Inferior parietal cortex (tissue), 1 donor: ENCODE measurements at regions not wholly inside any gene's neighbourhood (a gene's known extent, or its start where the extent isn't known, plus 50 kb on each side); places are given as distances from the start of the nearest gene placed in this dataset.
"Not testable (repeated sequence)": the region's sequence is repeated elsewhere in the genome, so short reads cannot be mapped to it uniquely, and the experiment has no call there.

Experiments used
- DNase-seq: peaks from one replicate; pipeline ENCODE4 v3.0.0-alpha.2; 2016; ENCODE audit errors: extremely low spot score

DNA sequence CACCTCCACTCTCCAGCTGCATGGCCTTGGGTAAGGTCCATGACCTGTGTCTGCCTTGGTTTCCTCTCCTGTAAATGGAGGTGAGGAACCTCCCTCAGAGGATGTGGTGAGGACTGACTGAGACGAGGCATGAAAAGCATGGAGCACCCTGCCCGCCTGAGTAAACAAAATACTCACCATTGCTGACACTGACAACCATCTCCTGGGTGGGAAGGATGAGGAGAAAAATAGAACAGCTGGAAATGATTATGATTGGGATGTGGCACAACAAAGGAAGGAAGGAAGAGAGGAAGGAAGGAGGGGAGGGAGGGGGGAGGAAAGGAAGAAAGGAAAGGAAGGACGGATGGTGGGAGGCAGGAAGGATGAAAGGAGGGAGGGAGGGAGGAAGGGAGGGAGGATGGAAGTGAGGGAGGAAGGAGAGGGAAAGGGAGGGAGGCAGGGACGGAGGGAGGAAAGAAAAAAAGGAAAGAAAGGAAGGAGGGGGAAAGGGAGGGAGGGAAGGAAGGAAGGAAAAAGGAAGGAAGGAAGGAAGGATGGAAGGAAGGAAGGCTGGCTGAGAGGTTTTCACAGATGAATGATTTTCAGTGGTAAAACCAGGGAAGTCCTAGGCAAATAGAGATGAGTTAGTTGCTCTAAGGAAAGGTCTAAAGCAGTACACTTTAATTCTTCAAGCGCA lies 276.5 kb upstream of the XYLT1 start:
- DNase-seq = no peak

- no peak for DNase-seq
Observed at GRCh38 chr16:17744921-17745572, 274.3 kb upstream of the XYLT1 start.

- no peak for DNase-seq
Observed at GRCh38 chr16:17743578-17743977, 272.8 kb upstream of the XYLT1 start.

DNA sequence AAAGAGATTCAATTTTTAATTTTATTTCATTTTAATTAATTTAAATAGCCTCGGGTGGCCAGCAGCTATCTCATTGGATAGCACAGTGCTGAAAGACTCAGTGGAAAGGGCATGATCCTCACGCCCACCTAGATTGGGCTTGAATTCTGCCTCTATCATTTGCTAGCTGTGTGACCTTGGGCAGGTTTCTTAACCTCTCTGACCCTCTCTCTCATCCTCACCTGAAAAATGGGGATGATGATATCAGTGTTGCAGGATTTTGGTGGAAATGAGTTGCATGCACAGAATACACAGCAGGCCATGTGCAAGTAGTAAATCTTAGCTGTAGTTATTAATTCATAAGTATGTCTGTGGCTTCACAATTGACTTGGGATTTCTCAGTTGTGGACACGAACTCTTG lies 272.4 kb upstream of the XYLT1 start:
- no peak for DNase-seq

DNA sequence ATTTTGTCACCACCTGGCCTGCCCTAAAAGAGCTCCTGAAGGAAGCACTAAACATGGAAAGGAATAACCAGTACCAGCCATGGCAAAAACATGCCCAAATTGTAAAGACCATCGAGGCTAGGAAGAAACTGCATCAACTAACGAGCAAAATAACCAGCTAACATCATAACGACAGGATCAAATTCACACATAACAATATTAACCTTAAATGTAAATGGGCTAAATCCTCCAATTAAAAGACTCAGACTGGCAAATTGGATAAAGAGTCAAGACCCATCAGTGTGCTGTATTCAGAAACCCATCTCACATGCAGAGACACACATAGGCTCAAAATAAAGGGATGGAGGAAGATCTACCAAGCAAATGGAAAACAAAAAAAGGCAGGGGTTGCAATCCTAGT lies 264.3 kb upstream of the XYLT1 start:
- DNase-seq = not testable (repeated sequence)

GRCh38 chr16:17729820-17730219 lies 259.1 kb upstream of the XYLT1 start:
- DNase-seq = no peak

GRCh38 chr16:17728196-17728595 lies 257.4 kb upstream of the XYLT1 start:
- no peak for DNase-seq

GRCh38 chr16:17724242-17724898 lies 253.6 kb upstream of the XYLT1 start:
- DNase-seq = no peak

- DNase-seq = no peak
Observed at GRCh38 chr16:17723531-17724134, 252.9 kb upstream of the XYLT1 start.

DNA sequence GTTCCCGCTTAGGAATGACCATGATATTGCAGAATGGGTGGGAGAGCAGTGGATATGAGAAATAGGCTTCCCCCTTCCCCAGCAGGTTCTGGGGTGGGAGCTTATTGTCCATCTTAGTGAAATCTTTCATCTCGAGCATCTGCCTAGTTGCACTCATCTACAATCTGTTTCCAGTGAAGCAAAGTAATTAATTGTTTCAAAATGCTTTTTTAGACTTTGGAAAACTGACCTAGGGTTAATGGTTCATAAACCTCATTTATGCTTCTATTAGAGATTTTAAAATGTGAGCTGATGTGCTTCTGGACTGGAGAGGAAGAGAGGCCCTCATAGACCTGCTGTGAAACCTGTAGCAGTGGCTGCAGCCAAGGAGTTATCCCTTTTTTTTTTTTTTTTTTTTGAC lies 247.7 kb upstream of the XYLT1 start:
- no peak for DNase-seq

DNA sequence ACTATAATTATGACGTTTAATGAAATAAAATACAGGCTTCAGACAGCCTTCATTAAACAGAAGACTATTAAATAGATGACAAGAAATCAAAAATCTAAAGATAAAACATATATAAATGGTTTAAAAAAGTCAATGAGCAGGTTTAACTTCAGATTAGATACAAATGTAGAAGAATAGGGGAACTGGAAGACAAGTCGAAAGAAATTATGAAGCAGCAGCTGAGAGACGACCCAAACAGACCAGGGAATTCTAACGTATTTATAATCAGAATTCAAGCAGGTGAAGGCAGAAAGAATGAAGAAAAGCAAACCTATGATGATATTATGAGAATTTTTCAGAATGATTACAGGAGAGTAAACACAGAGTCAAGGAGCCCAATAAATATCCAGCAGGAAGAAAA lies 235.1 kb upstream of the XYLT1 start:
- DNase-seq = no peak

DNA sequence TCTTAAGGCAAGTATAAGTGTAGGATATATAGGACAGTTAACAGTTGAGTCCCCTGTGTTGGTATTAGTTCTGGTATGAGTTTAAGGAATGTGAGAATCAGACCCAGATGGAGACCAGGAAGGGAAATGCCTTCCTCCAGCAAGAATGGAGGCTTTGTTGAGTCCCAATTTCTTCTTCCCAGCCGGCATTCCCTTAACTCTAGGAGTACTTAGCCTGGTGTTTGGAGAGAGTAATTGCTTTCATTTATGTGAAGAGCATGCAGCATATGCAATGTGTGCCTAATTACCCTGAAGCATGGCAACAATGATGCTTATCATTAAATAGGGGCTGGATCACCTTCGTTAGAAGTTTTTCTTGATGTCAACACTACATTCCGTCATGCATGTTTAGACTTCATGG lies 225.9 kb upstream of the XYLT1 start:
- no peak for DNase-seq

- no peak for DNase-seq
Observed at GRCh38 chr16:17692484-17692883, 221.7 kb upstream of the XYLT1 start.

DNA sequence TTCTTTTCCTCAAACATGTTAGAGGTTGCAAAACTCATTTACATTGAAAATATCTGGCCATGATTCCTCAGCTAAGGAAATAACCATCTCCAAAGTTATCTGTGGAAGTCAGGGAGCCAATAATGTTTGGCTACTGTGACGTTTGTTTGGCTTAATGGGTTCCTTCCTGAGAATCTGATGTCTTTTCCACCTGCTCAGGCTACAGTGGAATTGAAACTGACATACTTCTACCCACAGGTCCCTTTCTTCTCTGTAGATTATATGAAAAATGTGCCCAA lies 221.1 kb upstream of the XYLT1 start:
- no peak for DNase-seq

GRCh38 chr16:17691106-17691898 lies 220.5 kb upstream of the XYLT1 start:
- no peak for DNase-seq

DNA sequence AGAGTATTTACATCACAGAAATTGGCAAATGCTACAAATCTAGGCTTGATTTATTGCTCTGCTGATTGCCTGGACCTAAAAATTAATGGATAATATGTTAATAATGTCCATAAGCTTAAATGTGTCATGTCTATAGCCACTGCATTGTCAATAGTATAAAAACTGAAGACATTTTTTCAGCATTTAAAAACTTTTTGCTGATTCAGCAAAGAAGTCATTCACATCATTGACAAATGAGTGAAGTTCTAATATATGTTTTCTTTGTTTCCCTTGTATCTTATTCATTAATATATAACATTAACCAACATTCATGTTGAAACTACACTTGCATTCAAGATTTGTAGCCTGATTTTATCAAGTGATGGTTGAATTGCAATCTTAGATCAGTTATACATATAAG lies 214.7 kb upstream of the XYLT1 start:
- no peak for DNase-seq

- no peak for DNase-seq
Observed at GRCh38 chr16:17683281-17683680, 212.5 kb upstream of the XYLT1 start.

- DNase-seq = no peak
Observed at GRCh38 chr16:17676171-17676570, 205.4 kb upstream of the XYLT1 start.

DNA sequence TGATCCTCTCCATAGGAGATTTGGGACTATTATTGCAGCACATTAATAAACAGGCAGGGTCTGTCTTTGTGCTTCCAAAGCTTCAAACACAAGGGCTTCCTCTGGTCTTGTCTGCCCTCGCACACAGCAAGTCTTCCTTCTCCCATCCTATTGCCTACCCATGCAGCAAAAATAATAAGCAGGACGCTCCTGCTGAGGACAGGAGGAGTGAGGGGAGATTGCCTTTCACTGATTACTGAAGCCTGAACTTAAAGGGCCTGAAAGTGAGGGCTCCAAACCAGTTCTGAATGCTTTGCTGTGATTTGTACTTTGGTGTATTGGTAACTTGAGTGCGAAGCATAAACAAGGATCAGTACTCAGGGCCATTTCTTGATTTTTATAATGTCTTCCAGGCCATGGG lies 197.6 kb upstream of the XYLT1 start:
- DNase-seq = no peak

- DNase-seq = no peak
Observed at GRCh38 chr16:17666293-17666692, 195.5 kb upstream of the XYLT1 start.

- DNase-seq = no peak
Observed at GRCh38 chr16:17658881-17659280, 188.1 kb upstream of the XYLT1 start.

- no peak for DNase-seq
Observed at GRCh38 chr16:17657045-17657444, 186.3 kb upstream of the XYLT1 start.
